OCI-LY7 (cell line): ENCODE measurements at regions not wholly inside any gene's neighbourhood (a gene's known extent, or its start where the extent isn't known, plus 50 kb on each side); places are given as distances from the start of the nearest gene placed in this dataset.

ENCODE experiments used
- CTCF ChIP-seq: fragments of 200-600 bp; sonication (generic); conservative IDR thresholded peaks from 2 replicates; pipeline ENCODE4 v1.5.1; 2014; ENCODE audit warnings: mild to moderate bottlenecking, antibody characterized with exemption, low read length, moderate library complexity, mixed read lengths
- EZH2phosphoT487 ChIP-seq: fragments of 200-600 bp; sonication (generic); IDR thresholded peaks from 2 replicates; pipeline ENCODE4 v1.6.1; 2018; ENCODE audit warnings: low read depth, borderline replicate concordance, mild to moderate bottlenecking, mixed run types, antibody characterized with exemption, low read length, moderate library complexity, mixed read lengths

DNA sequence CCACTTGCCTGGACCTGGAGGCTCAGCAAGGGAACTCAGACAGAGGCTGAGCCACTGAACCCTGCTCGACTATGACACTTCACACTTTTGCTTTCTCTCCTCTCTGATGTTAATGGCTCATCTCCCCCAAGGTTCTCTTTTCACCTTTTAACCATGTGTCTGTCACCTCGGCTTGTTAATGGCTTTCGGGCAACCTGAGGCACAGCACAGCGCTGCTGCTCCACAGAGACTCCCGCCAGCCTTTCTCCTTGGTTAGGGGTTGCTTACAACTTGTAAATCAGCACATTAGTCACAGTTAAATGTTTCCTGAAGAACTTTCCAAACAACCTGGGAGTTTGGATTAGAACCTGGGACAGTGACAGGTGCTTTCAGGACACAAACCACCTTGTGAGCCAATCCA is 136.2 kb upstream of the TBX20 start:
- TF ChIP-seq CTCF (no peak), EZH2phosphoT487 (no peak)
